ENCODE measurements at regions not wholly inside any gene's neighbourhood (a gene's known extent, or its start where the extent isn't known, plus 50 kb on each side); places are given as distances from the start of the nearest gene placed in this dataset.

DNA sequence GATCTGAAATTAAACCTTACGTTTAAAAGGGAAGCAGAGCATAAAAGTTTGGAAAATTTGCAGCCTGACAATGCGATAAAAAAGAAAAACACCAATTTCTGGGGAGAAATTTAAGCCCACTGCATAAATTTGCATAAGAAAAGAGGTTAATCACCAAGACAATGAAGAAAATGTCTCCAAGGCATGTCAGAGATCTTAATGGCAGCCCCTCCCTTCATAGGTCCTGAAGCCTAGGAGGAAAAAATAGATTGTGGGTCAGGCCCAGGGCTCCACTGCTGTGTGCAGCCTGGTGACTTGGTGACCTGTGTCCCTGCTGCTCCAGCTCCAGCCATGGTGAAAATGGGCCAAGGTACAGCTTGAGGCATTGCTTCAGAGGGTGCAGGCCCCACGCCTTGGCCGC, 264.0 kb upstream of the CT83 start:
- Histone ChIP-seq H2BK120ac (replicated peaks; ENCODE audit: low read depth, low read length) (no peak overlapping the region), H3K14ac (ENCODE audit: insufficient read length) (no peak overlapping the region), H3K23ac (ENCODE audit: insufficient read length) (no peak overlapping the region), H3K79me1 (ENCODE audit: low read depth, low read length) (no peaks in the 10 kb centered on the region), H3K4me3 (ENCODE audit: extremely low read depth in 1 of 4, insufficient read depth in 2 of 4, low read depth in 3 of 4, low read length in 4 of 4) (no peak overlapping the region), H4K8ac (ENCODE audit: extremely low read depth, insufficient read depth, low read length) (no peak overlapping the region), H3K36me3 (ENCODE audit: control insufficient read depth in 2 of 4, insufficient read depth in 4 of 4, low read length in 3 of 4) (no peaks in the 10 kb centered on the region), H3K56ac (replicated peaks; ENCODE audit: insufficient read length, low read depth, low read length) (no peak overlapping the region), H3K23me2 (ENCODE audit: low read depth, low read length) (no peaks in the 10 kb centered on the region), H3K79me2 (ENCODE audit: control insufficient read depth in 1 of 2, insufficient read depth in 2 of 2, low read length in 2 of 2) (no peaks in the 10 kb centered on the region), H2BK5ac (ENCODE audit: low read depth, low read length) (peak overlapping the region; percentile 52; the same call in 1 of the 2 replicates), H2AK5ac (ENCODE audit: low read depth, low read length) (no peak overlapping the region), H3K9ac (replicated peaks in 1 of 4; ENCODE audit: extremely low read depth in 1 of 4, low read depth in 3 of 4, low read length in 3 of 4) (no peak overlapping the region), H2BK20ac (ENCODE audit: low read length) (0 out of 2 replicates have a peak overlapping the region, but pooled peaks have one; percentile 48), H2BK15ac (ENCODE audit: low read length) (no peak overlapping the region), H4K91ac (replicated peaks; ENCODE audit: insufficient read length, low read length) (no peak overlapping the region), H3K27me3 (replicated peaks in 1 of 4; ENCODE audit: control insufficient read depth in 3 of 4, extremely low read depth in 1 of 4, insufficient read depth in 3 of 4, low read length in 3 of 4) (no peaks in the 10 kb centered on the region), H3K18ac (ENCODE audit: extremely low read depth, low read length) (no peak overlapping the region), H2BK12ac (ENCODE audit: low read depth, low read length) (0 out of 2 replicates have a peak overlapping the region, but pooled peaks have one; percentile 27), H3K4me1 (replicated peaks in 1 of 4; ENCODE audit: control insufficient read depth in 3 of 4, insufficient read depth in 4 of 4, low read length in 3 of 4) (peaks cover 0 to 3% (median 0%) of the 10 kb centered on the region in 4 experiments; a peak in 2 of 7 replicates), H4K5ac (ENCODE audit: insufficient read length, low read depth, low read length) (no peak overlapping the region), H4K20me1 (replicated peaks in 1 of 2; ENCODE audit: control insufficient read depth in 1 of 2, insufficient read depth in 2 of 2, low read length in 2 of 2) (no peaks in the 10 kb centered on the region), H3K27ac (ENCODE audit: low read depth, low read length) (no peak overlapping the region), H2AFZ (ENCODE audit: low read length) (no peak overlapping the region), H3K4me2 (ENCODE audit: insufficient read depth in 1 of 2, low read depth in 2 of 2, low read length in 2 of 2) (no peak overlapping the region), H3K9me3 (ENCODE audit: insufficient read depth in 2 of 2, low read depth in 1 of 2, low read length in 1 of 2) (peaks cover 0 to 4% of the 10 kb centered on the region in 2 experiments; a peak in 1 of 4 replicates), H3K4ac (replicated peaks; ENCODE audit: insufficient read length, low read depth, low read length) (no peak overlapping the region)
- TF ChIP-seq TCF12 (IDR thresholded peaks at IDR 0.05; ENCODE audit: low read depth, low read length) (no peak), CHD2 (IDR thresholded peaks at IDR 0.05; ENCODE audit: low read length) (no peak), POU5F1 (IDR thresholded peaks at IDR 0.05; ENCODE audit: low read depth, low read length) (0 out of 2 replicates have a peak, but pooled peaks have one; percentile 9)
- TF ChIP-seq, protein P1, sequence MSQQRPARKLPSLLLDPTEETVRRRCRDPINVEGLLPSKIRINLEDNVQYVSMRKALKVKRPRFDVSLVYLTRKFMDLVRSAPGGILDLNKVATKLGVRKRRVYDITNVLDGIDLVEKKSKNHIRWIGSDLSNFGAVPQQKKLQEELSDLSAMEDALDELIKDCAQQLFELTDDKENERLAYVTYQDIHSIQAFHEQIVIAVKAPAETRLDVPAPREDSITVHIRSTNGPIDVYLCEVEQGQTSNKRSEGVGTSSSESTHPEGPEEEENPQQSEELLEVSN (IDR thresholded peaks at IDR 0.05), result no peak
- peak; percentile 82 for FAIRE-seq
- no peak for DNase-seq (ENCODE audit: low read depth in 1 of 2, low spot score in 2 of 2)
- POLR2A ChIA-PET (ENCODE audit: partially characterized antibody), result no interaction called here
- CTCF ChIA-PET (ENCODE audit: partially characterized antibody), result no interaction called here
- 100% methylated on average over 1 of the region's 4 CpGs; no CpG with 5 or more reads in 1 of the 2 experiments for WGBS, 2 experiments (ENCODE audit: extremely low coverage in 1 of 2, insufficient coverage in 1 of 2, insufficient read length in 1 of 2, insufficient replicate concordance in 2 of 2, low coverage in 1 of 2, low lambda C conversion rate in 2 of 2, missing lambda C conversion rate in 1 of 2)

Measured in H1 (cell line).